SK-N-SH (cell line): ENCODE measurements at regions not wholly inside any gene's neighbourhood (a gene's known extent, or its start where the extent isn't known, plus 50 kb on each side); places are given as distances from the start of the nearest gene placed in this dataset.

ENCODE experiments used
- CTCF ChIA-PET: fragments of 300-600, 350-600 bp; formaldehyde crosslinking; extraction: SDS; loops from one replicate; lab custom pipeline; 2021; lab: Yijun Ruan, JAX
- POLR2A ChIA-PET: fragments of 350-600 bp; sonication (Branson Sonifier 250); formaldehyde crosslinking; extraction: SDS; loops from one replicate; lab custom pipeline; 2020; ENCODE audit warnings: antibody characterized with exemption, inconsistent platforms; lab: Yijun Ruan, JAX
- DNase-seq: peaks from one replicate; pipeline ENCODE4 v3.0.0; 2012
- H2AFZ ChIP-seq: fragments of 200-600 bp; sonication (generic); 2 replicates; pipeline ENCODE4 v1.8.1; 2016; ENCODE audit warnings: antibody characterized with exemption, mild to moderate bottlenecking, low read depth
- H3F3A ChIP-seq: fragments of 200-600 bp; sonication (generic); replicated peaks from 2 replicates; pipeline ENCODE3; 2016; ENCODE audit warnings: antibody characterized with exemption, mild to moderate bottlenecking; ENCODE audit not compliant: insufficient read depth
- H3K27ac ChIP-seq, 2 experiments: fragments of 200-500 bp in 1 of 2; fragments of 200-600 bp in 1 of 2; sonication (Bioruptor generic) in 1 of 2; sonication (generic), shearing (Covaris generic) in 1 of 2; 2 replicates each; pipeline versions ENCODE4 v1.5.1 to v1.6.1; 2014 to 2016; ENCODE audit warnings: low read depth in 2 of 2, inconsistent platforms in 1 of 2, low read length in 1 of 2, mild to moderate bottlenecking in 1 of 2, mixed read lengths in 1 of 2
- H3K27me3 ChIP-seq: fragments of 200-600 bp; sonication (generic), shearing (Covaris generic); 2 replicates; pipeline ENCODE4 v1.6.1; 2016; ENCODE audit warnings: mixed run types; ENCODE audit not compliant: insufficient read depth
- H3K36me3 ChIP-seq, 2 experiments: fragments of 200-500 bp in 1 of 2; fragments of 200-600 bp in 1 of 2; sonication (Bioruptor generic) in 1 of 2; sonication (generic) in 1 of 2; replicated peaks in 1 of 2; 2 replicates each; pipeline versions ENCODE3 to v1.5.1; 2014 to 2016; ENCODE audit warnings: low read length in 1 of 2, mild to moderate bottlenecking in 1 of 2; ENCODE audit not compliant: insufficient read depth in 2 of 2, control insufficient read depth in 1 of 2
- H3K4me1 ChIP-seq, 2 experiments: fragments of 200-500 bp in 1 of 2; fragments of 200-600 bp in 1 of 2; sonication (Bioruptor generic) in 1 of 2; sonication (generic), shearing (Covaris generic) in 1 of 2; 2 replicates each; pipeline versions ENCODE4 v1.5.1 to v1.6.1; 2014 to 2016; ENCODE audit warnings: low read depth in 1 of 2, low read length in 1 of 2, mixed run types in 1 of 2; ENCODE audit not compliant: insufficient read depth in 2 of 2, control insufficient read depth in 1 of 2
- H3K4me2 ChIP-seq: fragments of 200-600 bp; sonication (generic), shearing (Covaris generic); 2 replicates; pipeline ENCODE4 v1.6.1; 2017; ENCODE audit warnings: mixed run types
- H3K4me3 ChIP-seq, 2 experiments: fragments of 200-500 bp in 1 of 2; fragments of 200-600 bp in 1 of 2; sonication (Bioruptor generic) in 1 of 2; sonication (generic), shearing (Covaris generic) in 1 of 2; 2 replicates each; pipeline versions ENCODE4 v1.5.1 to v1.8.1; 2014 to 2016; ENCODE audit warnings: low read depth in 2 of 2, inconsistent platforms in 1 of 2, low read length in 1 of 2, mild to moderate bottlenecking in 1 of 2, mixed read lengths in 1 of 2, moderate library complexity in 1 of 2
- H3K79me2 ChIP-seq: fragments of 200-600 bp; sonication (generic); 2 replicates; pipeline ENCODE4 v1.8.1; 2017; ENCODE audit warnings: mild to moderate bottlenecking; ENCODE audit not compliant: insufficient read depth
- H3K9ac ChIP-seq: fragments of 200-600 bp; sonication (generic); 2 replicates; pipeline ENCODE4 v1.6.1; 2017; ENCODE audit warnings: mixed run types
- H3K9me2 ChIP-seq: fragments of 200-600 bp; sonication (generic); 2 replicates; pipeline ENCODE4 v1.6.1; 2017; ENCODE audit warnings: mixed run types
- H3K9me3 ChIP-seq: fragments of 200-600 bp; sonication (generic); 2 replicates; pipeline ENCODE4 v1.6.1; 2017; ENCODE audit warnings: mixed run types, mild to moderate bottlenecking, moderate library complexity
- H4K20me1 ChIP-seq: fragments of 200-600 bp; sonication (generic); 2 replicates; pipeline ENCODE4 v1.6.1; 2017; ENCODE audit warnings: mild to moderate bottlenecking, mixed run types; ENCODE audit not compliant: insufficient read depth
- CHD2 ChIP-seq: fragments of 150-350 bp; IDR thresholded peaks from 2 replicates; pipeline ENCODE4 v1.6.1; 2018; ENCODE audit warnings: low read length; ENCODE audit not compliant: partially characterized antibody
- CTCF ChIP-seq: fragments of 200-600 bp; sonication (generic); IDR thresholded peaks from 2 replicates; pipeline ENCODE4 v1.6.1; 2017; ENCODE audit warnings: antibody characterized with exemption, mild to moderate bottlenecking, moderate library complexity
- ELF1 ChIP-seq: IDR thresholded peaks from 2 replicates; pipeline ENCODE4 v1.4.0; 2012
- EP300 ChIP-seq, 2 experiments: IDR thresholded peaks; 2 replicates each; pipeline versions ENCODE4 v1.4.0 to v1.6.1; 2012; ENCODE audit warnings: borderline replicate concordance in 1 of 2, low read depth in 1 of 2, low read length in 1 of 2
- EZH2phosphoT487 ChIP-seq: fragments of 200-600 bp; sonication (generic); IDR thresholded peaks from 2 replicates; pipeline ENCODE4 v1.6.1; 2017; ENCODE audit warnings: low read depth, mixed run types, mild to moderate bottlenecking, antibody characterized with exemption, moderate library complexity, borderline replicate concordance
- GATA2 ChIP-seq: sonication (generic); formaldehyde crosslinking; IDR thresholded peaks from 2 replicates; pipeline ENCODE4 v1.5.0; 2020; ENCODE audit warnings: mild to moderate bottlenecking, missing genetic modification reagents
- IRF3 ChIP-seq: fragments of 150-350 bp; IDR thresholded peaks from 2 replicates; pipeline ENCODE4 v1.6.1; 2016; ENCODE audit warnings: mild to moderate bottlenecking, low read depth, low read length
- MAX ChIP-seq: IDR thresholded peaks from 2 replicates; pipeline ENCODE4 v1.4.0; 2012; ENCODE audit warnings: low read depth
- MEF2A ChIP-seq: IDR thresholded peaks from 2 replicates; pipeline ENCODE4 v1.4.0; 2012; ENCODE audit warnings: low read depth, borderline replicate concordance
- MXI1 ChIP-seq: IDR thresholded peaks from 2 replicates; pipeline ENCODE4 v1.6.1; 2012; ENCODE audit warnings: mild to moderate bottlenecking, low read depth, low read length, improper control_type of control experiment
- PBX3 ChIP-seq: IDR thresholded peaks from 2 replicates; pipeline ENCODE4; 2012
- POLR2AphosphoS5 ChIP-seq: IDR thresholded peaks from 2 replicates; pipeline ENCODE4 v1.6.1; 2012; ENCODE audit warnings: low read depth, low read length
- RAD21 ChIP-seq: IDR thresholded peaks from 2 replicates; pipeline ENCODE4 v1.6.1; 2012; ENCODE audit warnings: mild to moderate bottlenecking, low read length
- REST ChIP-seq: IDR thresholded peaks from 2 replicates; pipeline ENCODE4 v1.6.1; 2012; ENCODE audit warnings: mild to moderate bottlenecking, low read depth, low read length, moderate library complexity
- TCF12 ChIP-seq: IDR thresholded peaks from 2 replicates; pipeline ENCODE4 v1.4.0; 2012
- ZBTB33 ChIP-seq: IDR thresholded peaks from 2 replicates; pipeline ENCODE4 v1.4.0; 2012; ENCODE audit warnings: low read depth, borderline replicate concordance
- WGBS: methylation state at CpG from one replicate; pipeline ENCODE4 v1.1.6; 2017; ENCODE audit warnings: low lambda C conversion rate; 5-methylcytosine and 5-hydroxymethylcytosine counted together

- Histone ChIP-seq H4K20me1 (no peaks in the 10 kb centered on the region), H3K79me2 (no peaks in the 10 kb centered on the region), H3K9me3 (no peaks in the 10 kb centered on the region), H3K9me2 (no peaks in the 10 kb centered on the region), H2AFZ (no peak overlapping the region), H3K4me2 (no peak overlapping the region), H3F3A (no peaks in the 10 kb centered on the region), H3K36me3 (no peaks in the 10 kb centered on the region), H3K27ac (no peak overlapping the region), H3K27me3 (no peaks in the 10 kb centered on the region), H3K4me1 (no peaks in the 10 kb centered on the region), H3K9ac (no peak overlapping the region), H3K4me3 (no peak overlapping the region)
- CTCF ChIA-PET: interaction anchor here (1.0 to 2.1 kb wide), 3 partner anchors 18 to 74 kb away, joined by 4 to 6 read pairs (median 5); no protein-coding TSS in a partner anchor
- WGBS: 37% methylated on average over 1 of the region's 1 CpG
- POLR2A ChIA-PET: no interaction called here
- TF ChIP-seq PBX3 (no peak), MXI1 (no peak), TCF12 (no peak), POLR2AphosphoS5 (no peak), GATA2 (no peak), ELF1 (no peak), CHD2 (no peak), MAX (no peak), IRF3 (no peak), EP300 (IDR thresholded peaks at IDR 0.05; ENCODE audit: borderline replicate concordance in 1 of 2, low read depth in 1 of 2, low read length in 1 of 2) (no peak), CTCF (no peak), RAD21 (no peak), REST (no peak), MEF2A (no peak), EZH2phosphoT487 (no peak), ZBTB33 (no peak)
- DNase-seq: no peak
These were observed 419.2 kb downstream of the REEP3 start for GRCh38 chr10:63940277-63940922.
